ENCODE measurements at regions not wholly inside any gene's neighbourhood (a gene's known extent, or its start where the extent isn't known, plus 50 kb on each side); places are given as distances from the start of the nearest gene placed in this dataset.

GRCh38 chr4:15233264-15233597 lies 194.6 kb upstream of the C1QTNF7 start:
- TF ChIP-seq, protein P1, sequence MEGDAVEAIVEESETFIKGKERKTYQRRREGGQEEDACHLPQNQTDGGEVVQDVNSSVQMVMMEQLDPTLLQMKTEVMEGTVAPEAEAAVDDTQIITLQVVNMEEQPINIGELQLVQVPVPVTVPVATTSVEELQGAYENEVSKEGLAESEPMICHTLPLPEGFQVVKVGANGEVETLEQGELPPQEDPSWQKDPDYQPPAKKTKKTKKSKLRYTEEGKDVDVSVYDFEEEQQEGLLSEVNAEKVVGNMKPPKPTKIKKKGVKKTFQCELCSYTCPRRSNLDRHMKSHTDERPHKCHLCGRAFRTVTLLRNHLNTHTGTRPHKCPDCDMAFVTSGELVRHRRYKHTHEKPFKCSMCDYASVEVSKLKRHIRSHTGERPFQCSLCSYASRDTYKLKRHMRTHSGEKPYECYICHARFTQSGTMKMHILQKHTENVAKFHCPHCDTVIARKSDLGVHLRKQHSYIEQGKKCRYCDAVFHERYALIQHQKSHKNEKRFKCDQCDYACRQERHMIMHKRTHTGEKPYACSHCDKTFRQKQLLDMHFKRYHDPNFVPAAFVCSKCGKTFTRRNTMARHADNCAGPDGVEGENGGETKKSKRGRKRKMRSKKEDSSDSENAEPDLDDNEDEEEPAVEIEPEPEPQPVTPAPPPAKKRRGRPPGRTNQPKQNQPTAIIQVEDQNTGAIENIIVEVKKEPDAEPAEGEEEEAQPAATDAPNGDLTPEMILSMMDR (IDR thresholded peaks at IDR 0.05): no peak
- no peak for TF ChIP-seq POLR2A (IDR thresholded peaks at IDR 0.05)

All from body of pancreas (tissue), 4 donors.